Caco-2 (cell line): ENCODE measurements at regions not wholly inside any gene's neighbourhood (a gene's known extent, or its start where the extent isn't known, plus 50 kb on each side); places are given as distances from the start of the nearest gene placed in this dataset.

Experiments
- BruUV-seq: library from RNA; stranded (reverse); fragments of 400-500 nt; replicated peaks from 2 replicates; lab custom pipeline; 2021; lab: Mats Ljungman, UMichigan
- CTCF ChIA-PET: fragments of 300-600 bp; sonication (Branson Sonifier 250); formaldehyde crosslinking; loops from one replicate; lab custom pipeline; 2022; ENCODE audit warnings: antibody characterized with exemption; lab: Charles Lee
- POLR2A ChIA-PET: fragments of 300-600 bp; sonication (Branson Sonifier 250); formaldehyde crosslinking; loops from one replicate; lab custom pipeline; 2022; ENCODE audit warnings: antibody characterized with exemption; lab: Charles Lee
- DNase-seq, 2 experiments: peaks; one replicate each; pipeline versions ENCODE4 v3.0.0 to v3.0.0-alpha.2; 2020 to 2022
- H3K27me3 ChIP-seq: replicated peaks from 2 replicates; pipeline ENCODE4 v1.6.0; 2011; ENCODE audit warnings: low read length; ENCODE audit not compliant: control insufficient read depth, insufficient read depth
- H3K36me3 ChIP-seq: 2 replicates; pipeline ENCODE4 v1.5.1; 2011; ENCODE audit warnings: low read length; ENCODE audit not compliant: control insufficient read depth, insufficient read depth
- H3K4me1 ChIP-seq: fragments of 250-450 bp; sonication (Bioruptor Pico); 2 replicates; pipeline ENCODE4 v1.5.1; 2020; ENCODE audit warnings: mild to moderate bottlenecking
- H3K4me3 ChIP-seq: 2 replicates; pipeline ENCODE4 v1.5.1; 2011; ENCODE audit warnings: low read depth, mild to moderate bottlenecking, control low read depth, low read length
- H3K9me3 ChIP-seq: fragments of 250-450 bp; sonication (Bioruptor Pico); 2 replicates; pipeline ENCODE4 v1.5.1; 2020; ENCODE audit warnings: mild to moderate bottlenecking, moderate library complexity
- H3K27ac Mint-ChIP-seq: one replicate; pipeline ENCODE4 v1.8.0; 2022; ENCODE audit warnings: mixed read lengths; ENCODE audit not compliant: unreplicated experiment
- H3K27me3 Mint-ChIP-seq: one replicate; pipeline ENCODE4 v1.8.0; 2022; ENCODE audit warnings: mixed read lengths; ENCODE audit not compliant: insufficient read depth, unreplicated experiment
- H3K36me3 Mint-ChIP-seq: one replicate; pipeline ENCODE4 v1.8.0; 2022; ENCODE audit warnings: mild to moderate bottlenecking, mixed read lengths; ENCODE audit not compliant: insufficient read depth, unreplicated experiment
- H3K4me1 Mint-ChIP-seq: one replicate; pipeline ENCODE4 v1.8.0; 2022; ENCODE audit warnings: low read depth, mixed read lengths; ENCODE audit not compliant: unreplicated experiment
- H3K4me3 Mint-ChIP-seq: one replicate; pipeline ENCODE4 v1.8.0; 2022; ENCODE audit warnings: mild to moderate bottlenecking, moderate library complexity, mixed read lengths; ENCODE audit not compliant: unreplicated experiment
- H3K9me3 Mint-ChIP-seq: one replicate; pipeline ENCODE4 v1.8.0; 2022; ENCODE audit warnings: mixed read lengths; ENCODE audit not compliant: unreplicated experiment
- CTCF ChIP-seq, 2 experiments: fragments of 200-600 bp in 1 of 2; IDR thresholded peaks; 1 replicate in 1 of 2; 2 replicates in 1 of 2; pipeline versions ENCODE4 v1.5.1 to v1.8.0; 2011 to 2022; ENCODE audit warnings: antibody characterized with exemption in 1 of 2, control low read depth in 1 of 2, inconsistent platforms in 1 of 2, low read depth in 1 of 2, low read length in 1 of 2, mild to moderate bottlenecking in 1 of 2, moderate library complexity in 1 of 2; ENCODE audit not compliant: insufficient read depth in 1 of 2, severe bottlenecking in 1 of 2, unreplicated experiment in 1 of 2
- intact Hi-C: fragments of 100-400 bp; cut with micrococcal nuclease; formaldehyde crosslinking; loops from one replicate; pipeline ENCODE4 v1.10.0; 2022; ENCODE audit not compliant: unreplicated experiment

- Histone ChIP-seq H3K9me3 (no peaks in the 10 kb centered on the region), H3K27me3 (no peaks in the 10 kb centered on the region), H3K4me1 (no peaks in the 10 kb centered on the region), H3K4me3 (no peak overlapping the region), H3K36me3 (no peaks in the 10 kb centered on the region)
- Mint-ChIP-seq H3K4me1 (no peaks in the 10 kb centered on the region), H3K36me3 (no peaks in the 10 kb centered on the region), H3K27me3 (no peaks in the 10 kb centered on the region), H3K9me3 (no peaks in the 10 kb centered on the region), H3K4me3 (no peak overlapping the region), H3K27ac (no peak overlapping the region)
- ChIA-PET CTCF (no interaction called here), POLR2A (no interaction called here)
- no TSS peak for BruUV-seq
- intact Hi-C loops = no loop called here
- no peak for TF ChIP-seq CTCF (IDR thresholded peaks at IDR 0.05; ENCODE audit: insufficient read depth in 1 of 2, low read depth in 1 of 2, low read length in 1 of 2, severe bottlenecking in 1 of 2, unreplicated experiment in 1 of 2)
- DNase-seq = no peak
These were observed 763.5 kb upstream of the FANCL start for GRCh38 chr2:59004621-59005020.

GRCh38 chr2:59000796-59001195 lies 759.7 kb upstream of the FANCL start:
- Mint-ChIP-seq H3K36me3 (no peaks in the 10 kb centered on the region), H3K27ac (no peak overlapping the region), H3K4me3 (no peak overlapping the region), H3K4me1 (no peaks in the 10 kb centered on the region), H3K27me3 (no peaks in the 10 kb centered on the region), H3K9me3 (no peaks in the 10 kb centered on the region)
- Histone ChIP-seq H3K4me1 (no peaks in the 10 kb centered on the region), H3K4me3 (no peak overlapping the region), H3K9me3 (no peaks in the 10 kb centered on the region), H3K27me3 (no peaks in the 10 kb centered on the region), H3K36me3 (no peaks in the 10 kb centered on the region)
- no TSS peak for BruUV-seq
- ChIA-PET CTCF (no interaction called here), POLR2A (no interaction called here)
- TF ChIP-seq CTCF (IDR thresholded peaks at IDR 0.05; ENCODE audit: insufficient read depth in 1 of 2, low read depth in 1 of 2, low read length in 1 of 2, severe bottlenecking in 1 of 2, unreplicated experiment in 1 of 2) = no peak
- no peak for DNase-seq
- intact Hi-C loops = no loop called here

- Mint-ChIP-seq H3K4me3 (no peak overlapping the region), H3K36me3 (no peaks in the 10 kb centered on the region), H3K27ac (no peak overlapping the region), H3K9me3 (no peaks in the 10 kb centered on the region), H3K27me3 (no peaks in the 10 kb centered on the region), H3K4me1 (peaks cover 6% of the 10 kb centered on the region)
- no peak for DNase-seq
- Histone ChIP-seq H3K4me3 (no peak overlapping the region), H3K27me3 (no peaks in the 10 kb centered on the region), H3K36me3 (no peaks in the 10 kb centered on the region), H3K9me3 (no peaks in the 10 kb centered on the region), H3K4me1 (no peaks in the 10 kb centered on the region)
- ChIA-PET CTCF (no interaction called here), POLR2A (no interaction called here)
- TF ChIP-seq CTCF (IDR thresholded peaks at IDR 0.05; ENCODE audit: insufficient read depth in 1 of 2, low read depth in 1 of 2, low read length in 1 of 2, severe bottlenecking in 1 of 2, unreplicated experiment in 1 of 2) = no peak
- no TSS peak for BruUV-seq
- intact Hi-C loops = no loop called here
These were observed 751.1 kb upstream of the FANCL start for GRCh38 chr2:58992062-58992706.
